Anterior cingulate cortex (tissue), 58 donors: ENCODE measurements at regions not wholly inside any gene's neighbourhood (a gene's known extent, or its start where the extent isn't known, plus 50 kb on each side); places are given as distances from the start of the nearest gene placed in this dataset.

Experiments used
- DNase-seq, 58 donors: peaks; one replicate each; lab custom pipeline; 2025; lab: John Stamatoyannopoulos, UW

GRCh38 chr13:33610438-33611120, 207.4 kb upstream of the RFC3 start:
- DNase-seq = peak in 51 of 58 donors; percentile 22 to 86 (median 67)

GRCh38 chr13:33611121-33611805, 206.7 kb upstream of the RFC3 start:
- peak in 49 of 58 donors; percentile 1 to 82 (median 61) for DNase-seq

- DNase-seq = no peak
These were observed 205.0 kb upstream of the RFC3 start for GRCh38 chr13:33612641-33613638.

GRCh38 chr13:33615436-33615835, 202.5 kb upstream of the RFC3 start:
- DNase-seq = peak in 18 of 58 donors; percentile 14 to 69 (median 34)

- no peak for DNase-seq
These were observed 201.8 kb upstream of the RFC3 start for GRCh38 chr13:33616130-33616529.

GRCh38 chr13:33617055-33617454, 200.9 kb upstream of the RFC3 start:
- DNase-seq = no peak

GRCh38 chr13:33624253-33624652, 193.7 kb upstream of the RFC3 start:
- DNase-seq = no peak

GRCh38 chr13:33624740-33625139, 193.2 kb upstream of the RFC3 start:
- DNase-seq = no peak

GRCh38 chr13:33626407-33626806, 191.5 kb upstream of the RFC3 start:
- DNase-seq = no peak

- no peak for DNase-seq
These were observed 189.3 kb upstream of the RFC3 start for GRCh38 chr13:33628662-33629061.

GRCh38 chr13:33629605-33630360, 188.2 kb upstream of the RFC3 start:
- no peak for DNase-seq

- peak in 19 of 58 donors; percentile 9 to 63 (median 28) for DNase-seq
These were observed 184.0 kb upstream of the RFC3 start for GRCh38 chr13:33633701-33634545.

- peak in 13 of 58 donors; percentile 8 to 47 (median 27) for DNase-seq
These were observed 183.4 kb upstream of the RFC3 start for GRCh38 chr13:33634546-33634982.

- no peak for DNase-seq
These were observed 181.7 kb upstream of the RFC3 start for GRCh38 chr13:33636243-33636642.

- no peak for DNase-seq
These were observed 180.8 kb upstream of the RFC3 start for GRCh38 chr13:33636955-33637670.

- DNase-seq = no peak
These were observed 179.8 kb upstream of the RFC3 start for GRCh38 chr13:33637978-33638743.

- no peak for DNase-seq
These were observed 178.8 kb upstream of the RFC3 start for GRCh38 chr13:33639158-33639557.
